ENCODE measurements at regions not wholly inside any gene's neighbourhood (a gene's known extent, or its start where the extent isn't known, plus 50 kb on each side); places are given as distances from the start of the nearest gene placed in this dataset.
"Not testable (repeated sequence)": the region's sequence is repeated elsewhere in the genome, so short reads cannot be mapped to it uniquely, and the experiment has no call there.

GRCh38 chr15:39517122-39517855 is 63.6 kb upstream of the THBS1 start:
- DNase-seq, result no peak

DNA sequence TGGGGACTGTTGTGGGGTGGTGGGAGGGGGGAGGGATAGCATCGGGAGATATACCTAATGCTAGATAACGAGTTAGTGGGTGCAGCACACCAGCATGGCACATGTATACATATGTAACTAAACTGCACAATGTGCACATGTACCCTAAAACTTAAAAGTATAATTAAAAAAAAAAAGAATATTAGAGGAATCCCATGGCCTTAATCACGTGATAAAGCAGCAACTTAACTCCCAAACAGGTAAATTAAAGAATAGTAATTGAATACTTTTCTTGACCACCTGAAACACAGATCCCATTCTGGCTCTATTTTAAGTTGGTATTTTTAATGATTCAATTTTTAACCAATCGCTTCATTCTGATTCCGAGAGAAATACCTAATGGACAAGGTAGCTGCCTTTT is 56.9 kb upstream of the THBS1 start:
- DNase-seq, result not testable (repeated sequence)

DNA sequence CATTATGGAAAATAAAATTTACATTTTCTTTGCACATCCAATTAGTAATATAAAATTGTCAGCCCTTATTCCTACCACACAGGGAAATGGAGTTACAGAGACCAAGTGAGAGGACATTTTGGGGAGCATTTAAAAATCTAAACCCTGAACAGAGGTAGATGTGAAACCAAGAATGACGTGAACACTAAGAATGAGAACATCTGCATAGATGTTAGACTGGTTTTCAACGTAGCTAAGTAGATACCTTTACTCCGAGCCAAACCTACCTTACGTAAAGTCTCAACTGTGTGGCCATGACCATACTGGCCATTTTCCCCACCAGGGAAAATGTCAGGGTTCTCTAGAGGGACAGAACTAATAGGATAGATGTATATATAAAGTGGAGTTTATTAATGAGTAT is 51.4 kb upstream of the THBS1 start:
- no peak for DNase-seq

DNA sequence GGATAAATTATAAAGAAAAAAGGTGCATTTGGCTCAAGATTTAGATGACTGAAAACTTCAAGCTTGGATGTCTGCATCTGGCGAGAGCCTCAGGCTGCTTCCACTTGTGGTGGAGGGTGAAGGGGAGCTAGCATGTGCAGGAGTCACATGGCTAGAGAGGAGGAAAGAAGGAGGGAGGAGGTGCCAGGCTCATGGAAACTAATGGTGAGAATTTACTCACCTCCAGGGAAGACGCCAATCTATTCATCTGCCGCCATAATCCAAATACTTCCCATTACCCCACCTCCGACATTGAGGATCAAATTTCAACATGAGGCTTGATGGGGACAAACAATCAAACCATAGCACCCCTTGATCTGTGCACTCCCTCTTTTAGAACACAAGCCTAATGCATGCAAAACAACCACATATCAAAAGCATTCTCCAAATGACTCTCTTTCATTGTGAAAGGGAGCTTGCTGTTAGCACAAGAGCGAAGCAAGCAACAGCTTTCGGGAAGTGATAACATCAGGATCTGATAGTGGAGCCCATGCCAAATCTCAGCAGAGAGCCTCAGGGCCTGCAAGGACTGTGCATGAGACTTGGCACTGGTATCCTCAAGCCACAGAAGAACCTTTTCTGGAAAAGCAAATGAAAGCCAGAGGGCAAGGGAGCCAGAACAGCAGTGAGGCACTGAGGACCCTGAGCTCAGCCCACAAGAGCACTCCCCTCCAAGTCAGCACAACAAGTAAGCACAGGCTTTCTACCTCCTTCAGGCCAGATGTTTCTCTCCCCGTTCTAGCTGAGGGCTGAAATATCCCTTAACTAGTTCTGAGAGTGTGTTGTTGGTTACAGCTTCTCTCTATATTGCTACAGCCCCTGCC is 50.2 kb upstream of the THBS1 start:
- DNase-seq, result no peak

All from activated CD4-positive, alpha-beta T cell treated with anti-CD3 and anti-CD28 coated beads for 48 hours (primary cell).